PC-3 (cell line): ENCODE measurements at regions not wholly inside any gene's neighbourhood (a gene's known extent, or its start where the extent isn't known, plus 50 kb on each side); places are given as distances from the start of the nearest gene placed in this dataset.
A peak's percentile ranks its signal among the peaks of the same experiment; 100 is the strongest.

Experiments
- ATAC-seq: fragments of 200-7000 bp; cut with Tn5 transposase; 2 replicates; pipeline ENCODE4 v1.9.1; 2020; ENCODE audit warnings: mild to moderate bottlenecking, moderate library complexity
- BruUV-seq: library from RNA; stranded (reverse); fragments of 400-500 nt; replicated peaks from 2 replicates; lab custom pipeline; 2021; lab: Mats Ljungman, UMichigan
- CTCF ChIA-PET: fragments of 300-600 bp; sonication (Branson Sonifier 250); formaldehyde crosslinking; loops from one replicate; lab custom pipeline; 2022; ENCODE audit warnings: antibody characterized with exemption; lab: Charles Lee
- POLR2A ChIA-PET: fragments of 300-600 bp; sonication (Branson Sonifier 250); formaldehyde crosslinking; loops from one replicate; lab custom pipeline; 2022; ENCODE audit warnings: antibody characterized with exemption; ENCODE audit not compliant: unreplicated experiment; lab: Charles Lee
- DNase-seq: peaks from one replicate; pipeline ENCODE4 v3.0.0-alpha.2; 2015
- H2AFZ ChIP-seq: fragments of 300-600 bp; sonication (generic); 2 replicates; pipeline ENCODE4 v1.6.0; 2016; ENCODE audit warnings: antibody characterized with exemption, low read length
- H3F3A ChIP-seq: fragments of 300-600 bp; sonication (generic); one replicate; pipeline ENCODE4 v1.6.0; 2017; ENCODE audit warnings: antibody characterized with exemption, low read length, control low read depth, mild to moderate bottlenecking; ENCODE audit not compliant: unreplicated experiment
- H3K27ac ChIP-seq: fragments of 300-600 bp; sonication (generic); 2 replicates; pipeline ENCODE4 v1.5.1; 2016; ENCODE audit warnings: mild to moderate bottlenecking, low read length
- H3K27me3 ChIP-seq: fragments of 300-600 bp; sonication (generic); 2 replicates; pipeline ENCODE4 v1.6.1; 2016; ENCODE audit warnings: low read length, mixed read lengths
- H3K36me3 ChIP-seq: fragments of 300-600 bp; sonication (generic); 2 replicates; pipeline ENCODE4 v1.6.1; 2016; ENCODE audit warnings: low read depth, mixed run types, low read length, mixed read lengths
- H3K4me1 ChIP-seq: fragments of 300-600 bp; sonication (generic); 2 replicates; pipeline ENCODE4 v1.5.1; 2016; ENCODE audit warnings: low read length; ENCODE audit not compliant: insufficient read depth
- H3K4me2 ChIP-seq: fragments of 300-600 bp; sonication (generic); 2 replicates; pipeline ENCODE4 v1.6.0; 2016; ENCODE audit warnings: low read length
- H3K4me3 ChIP-seq: fragments of 300-600 bp; sonication (generic); 2 replicates; pipeline ENCODE4 v1.5.1; 2016; ENCODE audit warnings: mild to moderate bottlenecking, low read length, mixed read lengths
- H3K79me2 ChIP-seq: fragments of 300-600 bp; sonication (generic); 2 replicates; pipeline ENCODE4 v1.6.1; 2017; ENCODE audit warnings: low read length, mixed read lengths
- H3K9ac ChIP-seq: fragments of 300-600 bp; sonication (generic); 2 replicates; pipeline ENCODE4 v1.6.0; 2016; ENCODE audit warnings: mild to moderate bottlenecking, low read length
- H3K9me2 ChIP-seq: fragments of 300-600 bp; sonication (generic); replicated peaks from 2 replicates; pipeline ENCODE4 v1.6.1; 2016; ENCODE audit warnings: mixed run types, low read length, mixed read lengths
- H3K9me3 ChIP-seq: fragments of 300-600 bp; sonication (generic); 2 replicates; pipeline ENCODE4 v1.6.1; 2016; ENCODE audit warnings: low read length, mixed read lengths
- H4K20me1 ChIP-seq: fragments of 300-600 bp; sonication (generic); 2 replicates; pipeline ENCODE4 v1.6.1; 2016; ENCODE audit warnings: low read length, mixed read lengths
- EZH2 ChIP-seq: fragments of 300-600 bp; sonication (generic); IDR thresholded peaks from one replicate; pipeline ENCODE4 v1.6.1; 2017; ENCODE audit warnings: antibody characterized with exemption, mild to moderate bottlenecking, low read length; ENCODE audit not compliant: unreplicated experiment
- EZH2phosphoT487 ChIP-seq: fragments of 300-600 bp; sonication (generic); IDR thresholded peaks from 2 replicates; pipeline ENCODE4 v1.6.1; 2018; ENCODE audit warnings: mild to moderate bottlenecking, antibody characterized with exemption, low read length, borderline replicate concordance
- intact Hi-C: fragments of 100-400 bp; cut with micrococcal nuclease; formaldehyde crosslinking; loops from 2 replicates; pipeline ENCODE4 v1.9.0; 2023
- TF ChIP-seq, protein P1 (sequence below): fragments of 300-600 bp; sonication (generic); conservative IDR thresholded peaks from 2 replicates; pipeline ENCODE4 v1.5.1; 2017; ENCODE audit warnings: antibody characterized with exemption, low read depth, mild to moderate bottlenecking, low read length

DNA sequence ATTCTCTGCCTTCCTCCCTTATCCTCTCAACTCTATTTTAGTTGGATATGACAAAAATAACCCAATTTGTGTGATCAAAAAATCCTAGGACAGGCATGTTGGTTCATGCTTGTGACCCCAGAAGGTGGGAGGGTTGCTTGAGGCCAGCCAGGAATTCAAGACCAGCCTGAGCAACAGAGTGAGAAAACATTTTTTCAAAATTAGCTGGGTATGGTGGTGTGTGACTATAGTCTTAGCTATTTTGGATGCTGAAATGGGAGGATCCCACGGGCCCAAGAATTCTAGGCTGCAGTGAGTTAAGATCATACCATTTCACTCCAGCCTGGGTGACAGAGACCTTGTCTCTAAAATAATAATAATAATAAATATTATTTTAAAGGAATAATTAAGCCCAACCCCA, 1383.1 kb upstream of the ADGRL2 start:
- Histone ChIP-seq H3K79me2 (no peaks in the 10 kb centered on the region), H4K20me1 (no peaks in the 10 kb centered on the region), H3K27me3 (no peaks in the 10 kb centered on the region), H3K4me1 (no peaks in the 10 kb centered on the region), H3K36me3 (no peaks in the 10 kb centered on the region), H3K9me3 (no peaks in the 10 kb centered on the region), H3K9me2 (no peaks in the 10 kb centered on the region), H3K4me3 (no peak overlapping the region), H3K9ac (no peak overlapping the region), H3K4me2 (no peak overlapping the region), H3K27ac (no peak overlapping the region), H3F3A (no peaks in the 10 kb centered on the region), H2AFZ (no peak overlapping the region)
- ChIA-PET CTCF (no interaction called here), POLR2A (no interaction called here)
- ATAC-seq (no peak), DNase-seq (peak; percentile 1)
- TF ChIP-seq EZH2phosphoT487: no peak
- TF ChIP-seq, protein P1, sequence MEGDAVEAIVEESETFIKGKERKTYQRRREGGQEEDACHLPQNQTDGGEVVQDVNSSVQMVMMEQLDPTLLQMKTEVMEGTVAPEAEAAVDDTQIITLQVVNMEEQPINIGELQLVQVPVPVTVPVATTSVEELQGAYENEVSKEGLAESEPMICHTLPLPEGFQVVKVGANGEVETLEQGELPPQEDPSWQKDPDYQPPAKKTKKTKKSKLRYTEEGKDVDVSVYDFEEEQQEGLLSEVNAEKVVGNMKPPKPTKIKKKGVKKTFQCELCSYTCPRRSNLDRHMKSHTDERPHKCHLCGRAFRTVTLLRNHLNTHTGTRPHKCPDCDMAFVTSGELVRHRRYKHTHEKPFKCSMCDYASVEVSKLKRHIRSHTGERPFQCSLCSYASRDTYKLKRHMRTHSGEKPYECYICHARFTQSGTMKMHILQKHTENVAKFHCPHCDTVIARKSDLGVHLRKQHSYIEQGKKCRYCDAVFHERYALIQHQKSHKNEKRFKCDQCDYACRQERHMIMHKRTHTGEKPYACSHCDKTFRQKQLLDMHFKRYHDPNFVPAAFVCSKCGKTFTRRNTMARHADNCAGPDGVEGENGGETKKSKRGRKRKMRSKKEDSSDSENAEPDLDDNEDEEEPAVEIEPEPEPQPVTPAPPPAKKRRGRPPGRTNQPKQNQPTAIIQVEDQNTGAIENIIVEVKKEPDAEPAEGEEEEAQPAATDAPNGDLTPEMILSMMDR: no peak
- no peak for TF ChIP-seq EZH2
- BruUV-seq: no TSS peak
- intact Hi-C loops: no loop called here

GRCh38 chr1:80413969-80414368, 1386.8 kb upstream of the ADGRL2 start:
- no peak overlapping the region for H2AFZ ChIP-seq
- H3K4me2 ChIP-seq: no peak overlapping the region
- DNase-seq (no peak), ATAC-seq (no peak)
- BruUV-seq: no TSS peak
- no peak overlapping the region for H3K4me3 ChIP-seq
- no peaks in the 10 kb centered on the region for H3K79me2 ChIP-seq
- H3F3A ChIP-seq: no peaks in the 10 kb centered on the region
- no peaks in the 10 kb centered on the region for H3K9me2 ChIP-seq
- ChIA-PET CTCF (no interaction called here), POLR2A (no interaction called here)
- H3K27ac ChIP-seq: no peak overlapping the region
- H3K9me3 ChIP-seq: no peaks in the 10 kb centered on the region
- no peaks in the 10 kb centered on the region for H3K36me3 ChIP-seq
- no peak for TF ChIP-seq EZH2
- TF ChIP-seq, protein P1: no peak
- TF ChIP-seq EZH2phosphoT487: no peak
- no peaks in the 10 kb centered on the region for H4K20me1 ChIP-seq
- intact Hi-C loops: no loop called here
- H3K27me3 ChIP-seq: no peaks in the 10 kb centered on the region
- H3K4me1 ChIP-seq: no peaks in the 10 kb centered on the region
- H3K9ac ChIP-seq: no peak overlapping the region

GRCh38 chr1:80410233-80410632, 1390.5 kb upstream of the ADGRL2 start:
- Histone ChIP-seq H3K27ac (no peak overlapping the region), H3K4me2 (no peak overlapping the region), H3K36me3 (no peaks in the 10 kb centered on the region), H3K9ac (no peak overlapping the region), H3K79me2 (no peaks in the 10 kb centered on the region), H2AFZ (no peak overlapping the region), H3K4me3 (no peak overlapping the region), H3K9me3 (no peaks in the 10 kb centered on the region), H4K20me1 (no peaks in the 10 kb centered on the region), H3F3A (no peaks in the 10 kb centered on the region), H3K9me2 (no peaks in the 10 kb centered on the region), H3K27me3 (no peaks in the 10 kb centered on the region), H3K4me1 (no peaks in the 10 kb centered on the region)
- TF ChIP-seq, protein P1: no peak
- TF ChIP-seq EZH2: no peak
- no peak for TF ChIP-seq EZH2phosphoT487
- ChIA-PET POLR2A (no interaction called here), CTCF (no interaction called here)
- ATAC-seq (no peak), DNase-seq (no peak)
- intact Hi-C loops: no loop called here
- BruUV-seq: no TSS peak
